Liver (tissue), 8 donors: ENCODE measurements at regions not wholly inside any gene's neighbourhood (a gene's known extent, or its start where the extent isn't known, plus 50 kb on each side); places are given as distances from the start of the nearest gene placed in this dataset.
"Not testable (repeated sequence)": the region's sequence is repeated elsewhere in the genome, so short reads cannot be mapped to it uniquely, and the experiment has no call there.

ENCODE experiments used
- DNase-seq: peaks from one replicate; pipeline ENCODE4 v3.0.0-alpha.2; 2017; ENCODE audit warnings: low spot score
- H3K27ac ChIP-seq, 2 donors: one replicate each; pipeline ENCODE4 v1.7.0; 2013; ENCODE audit warnings: inconsistent platforms in 2 of 2, low read length in 2 of 2, control low read depth in 1 of 2, low read depth in 1 of 2, mild to moderate bottlenecking in 1 of 2
- H3K27me3 ChIP-seq, 4 donors: one replicate each; pipeline versions ENCODE4 v1.6.1 to v1.7.0; 2013; ENCODE audit warnings: low read length in 3 of 4, inconsistent platforms in 1 of 4, mild to moderate bottlenecking in 1 of 4, moderate library complexity in 1 of 4; ENCODE audit not compliant: control insufficient read depth in 4 of 4, insufficient read depth in 4 of 4
- H3K36me3 ChIP-seq, 4 donors: one replicate each; pipeline versions ENCODE4 v1.6.1 to v1.7.0; 2013; ENCODE audit warnings: low read length in 3 of 4, mild to moderate bottlenecking in 3 of 4, low read depth in 1 of 4, moderate library complexity in 1 of 4; ENCODE audit not compliant: control insufficient read depth in 4 of 4, insufficient read depth in 3 of 4
- H3K4me1 ChIP-seq, 4 donors: one replicate each; pipeline versions ENCODE4 v1.6.1 to v1.7.0; 2013; ENCODE audit warnings: low read length in 3 of 4, mild to moderate bottlenecking in 3 of 4, moderate library complexity in 1 of 4; ENCODE audit not compliant: control insufficient read depth in 4 of 4, insufficient read depth in 4 of 4
- H3K4me3 ChIP-seq, 3 donors: one replicate each; pipeline versions ENCODE4 v1.6.1 to v1.7.0; 2013; ENCODE audit warnings: low read length in 3 of 3, control low read depth in 1 of 3, low read depth in 1 of 3, mild to moderate bottlenecking in 1 of 3
- H3K9ac ChIP-seq, 2 donors: one replicate each; pipeline ENCODE4 v1.7.0; 2013; ENCODE audit warnings: low read length in 2 of 2, mild to moderate bottlenecking in 2 of 2, moderate library complexity in 2 of 2, control low read depth in 1 of 2, low read depth in 1 of 2
- H3K9me3 ChIP-seq, 4 donors: one replicate each; pipeline versions ENCODE4 v1.6.1 to v1.7.0; 2013; ENCODE audit warnings: low read length in 3 of 4; ENCODE audit not compliant: control insufficient read depth in 4 of 4
- CTCF ChIP-seq: fragments of 150-350 bp; IDR thresholded peaks from 2 replicates; pipeline ENCODE4 v1.5.1; 2017; ENCODE audit warnings: improper control_type of control experiment, low read depth, low read length; ENCODE audit not compliant: missing input control
- GABPA ChIP-seq, 2 donors: IDR thresholded peaks in 1 of 2; conservative IDR thresholded peaks in 1 of 2; 2 replicates each; pipeline ENCODE4 v1.6.1; 2016; ENCODE audit warnings: antibody characterized with exemption in 2 of 2, mild to moderate bottlenecking in 1 of 2, moderate library complexity in 1 of 2
- HNF4A ChIP-seq, 2 donors: conservative IDR thresholded peaks; 2 replicates each; pipeline ENCODE4 v1.6.1; 2016; ENCODE audit warnings: antibody characterized with exemption in 2 of 2, mild to moderate bottlenecking in 2 of 2
- NR2F2 ChIP-seq: IDR thresholded peaks from 2 replicates; pipeline ENCODE4 v1.6.1; 2016; ENCODE audit warnings: antibody characterized with exemption
- RAD21 ChIP-seq, 2 donors: IDR thresholded peaks; 2 replicates each; pipeline ENCODE4 v1.6.1; 2016; ENCODE audit warnings: antibody characterized with exemption in 2 of 2, mild to moderate bottlenecking in 2 of 2
- RXRA ChIP-seq, 2 donors: IDR thresholded peaks; 2 replicates each; pipeline ENCODE4 v1.6.1; 2017 to 2018; ENCODE audit warnings: antibody characterized with exemption in 2 of 2, mild to moderate bottlenecking in 1 of 2
- TAF1 ChIP-seq: conservative IDR thresholded peaks from 2 replicates; pipeline ENCODE4 v1.6.1; 2016; ENCODE audit warnings: antibody characterized with exemption, mild to moderate bottlenecking
- YY1 ChIP-seq: IDR thresholded peaks from 2 replicates; pipeline ENCODE4 v1.6.1; 2016; ENCODE audit warnings: antibody characterized with exemption, mild to moderate bottlenecking
- WGBS: extraction: QIAGEN DNeasy Blood & Tissue Kit; methylation state at CpG from one replicate; pipeline ENCODE4 v1.1.7; 2013; 5-methylcytosine and 5-hydroxymethylcytosine counted together
- TF ChIP-seq, protein P1 (sequence below): IDR thresholded peaks from 2 replicates; pipeline ENCODE4 v1.6.1; 2016; ENCODE audit warnings: antibody characterized with exemption
- donor health status: healthy.
- donor health status: healthy.
- donor health status: healthy.
- donor health status: healthy.
- donor health status: healthy.

GRCh38 chr15:34501131-34501530 is 63.5 kb upstream of the GOLGA8A start:
- no peak for TF ChIP-seq HNF4A (conservative IDR thresholded peaks at IDR 0.05)
- no peak for TF ChIP-seq CTCF
- no peak for TF ChIP-seq GABPA (IDR thresholded peaks at IDR 0.05 in 1 of 2, conservative IDR thresholded peaks at IDR 0.05 in 1 of 2)
- 92% methylated on average over 4 of the region's 4 CpGs for WGBS
- H3K4me3 ChIP-seq: no peak overlapping the region
- no peak overlapping the region for H3K27ac ChIP-seq
- peaks cover 0 to 4% (median 2%) of the 10 kb centered on the region in 4 donors for H3K27me3 ChIP-seq
- H3K36me3 ChIP-seq: no peaks in the 10 kb centered on the region
- H3K4me1 ChIP-seq: no peaks in the 10 kb centered on the region
- H3K9ac ChIP-seq: no peak overlapping the region
- no peak for DNase-seq
- no peaks in the 10 kb centered on the region for H3K9me3 ChIP-seq

DNA sequence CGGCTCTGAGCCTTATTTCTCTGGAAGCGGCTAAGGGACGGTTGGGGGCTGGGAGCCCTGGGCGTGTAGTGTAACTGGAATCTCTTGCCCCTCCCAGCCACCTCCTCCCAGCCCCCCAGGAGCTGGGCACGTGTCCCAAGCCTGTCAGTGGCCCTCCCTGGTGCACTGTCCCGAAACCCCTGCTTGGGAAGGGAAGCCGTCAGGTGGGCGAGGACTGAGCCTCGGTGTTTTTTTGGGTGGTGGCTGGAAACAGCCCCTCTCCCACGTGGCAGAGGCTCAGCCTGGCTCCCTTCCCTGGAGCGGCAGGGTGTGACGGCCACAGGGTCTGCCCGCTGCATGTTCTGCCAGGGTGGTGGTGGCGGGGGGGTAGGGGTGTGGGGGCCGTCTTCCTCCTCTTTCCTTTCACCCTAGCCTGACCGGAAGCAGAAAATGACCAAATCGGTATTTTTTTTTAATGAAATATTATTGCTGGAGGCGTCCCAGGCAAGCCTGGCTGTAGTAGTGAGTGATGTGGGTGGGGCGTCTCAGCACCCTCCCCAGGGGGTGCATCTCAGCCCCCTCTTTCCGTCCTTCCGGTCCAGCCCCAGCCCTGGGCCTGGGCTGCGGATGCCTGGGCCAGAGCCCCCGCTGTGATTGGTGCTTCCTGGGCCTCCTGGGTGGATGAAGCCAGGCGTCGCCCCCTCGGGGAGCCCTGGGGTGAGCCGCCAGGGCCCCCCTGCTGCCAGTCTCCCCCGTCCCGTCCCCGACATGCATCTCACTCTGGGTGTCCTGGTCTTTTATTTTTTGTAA is 58.8 kb upstream of the GOLGA8A start:
- peaks cover 2 to 17% (median 5%) of the 10 kb centered on the region in 4 donors for H3K27me3 ChIP-seq
- 11% methylated on average over 29 of the region's 30 CpGs for WGBS

GRCh38 chr15:34495707-34496106 is 58.1 kb upstream of the GOLGA8A start:
- H3K36me3 ChIP-seq, DNase-seq, H3K9ac ChIP-seq, H3K9me3 ChIP-seq, H3K27ac ChIP-seq, H3K4me1 ChIP-seq, H3K4me3 ChIP-seq: not testable (repeated sequence)
- H3K27me3 ChIP-seq: peaks cover 2 to 19% (median 5%) of the 10 kb centered on the region in 4 donors
- WGBS: 15% methylated on average over 26 of the region's 26 CpGs

More for the DNA sequence above, 58.8 kb upstream of the GOLGA8A start:
- Histone ChIP-seq H3K9me3 (peaks cover 0 to 4% (median 2%) of the 10 kb centered on the region in 4 donors), H3K36me3 (no peaks in the 10 kb centered on the region), H3K9ac (no peak overlapping the region), H3K4me1 (peaks cover 0 to 6% (median 3%) of the 10 kb centered on the region in 4 donors), H3K4me3 (no peak overlapping the region), H3K27ac (no peak overlapping the region)
- DNase-seq: no peak
- TF ChIP-seq YY1: no peak
- TF ChIP-seq RAD21 (IDR thresholded peaks at IDR 0.05): no peak
- no peak for TF ChIP-seq NR2F2
- TF ChIP-seq RXRA (IDR thresholded peaks at IDR 0.05): no peak
- TF ChIP-seq TAF1: no peak
- TF ChIP-seq, protein P1, sequence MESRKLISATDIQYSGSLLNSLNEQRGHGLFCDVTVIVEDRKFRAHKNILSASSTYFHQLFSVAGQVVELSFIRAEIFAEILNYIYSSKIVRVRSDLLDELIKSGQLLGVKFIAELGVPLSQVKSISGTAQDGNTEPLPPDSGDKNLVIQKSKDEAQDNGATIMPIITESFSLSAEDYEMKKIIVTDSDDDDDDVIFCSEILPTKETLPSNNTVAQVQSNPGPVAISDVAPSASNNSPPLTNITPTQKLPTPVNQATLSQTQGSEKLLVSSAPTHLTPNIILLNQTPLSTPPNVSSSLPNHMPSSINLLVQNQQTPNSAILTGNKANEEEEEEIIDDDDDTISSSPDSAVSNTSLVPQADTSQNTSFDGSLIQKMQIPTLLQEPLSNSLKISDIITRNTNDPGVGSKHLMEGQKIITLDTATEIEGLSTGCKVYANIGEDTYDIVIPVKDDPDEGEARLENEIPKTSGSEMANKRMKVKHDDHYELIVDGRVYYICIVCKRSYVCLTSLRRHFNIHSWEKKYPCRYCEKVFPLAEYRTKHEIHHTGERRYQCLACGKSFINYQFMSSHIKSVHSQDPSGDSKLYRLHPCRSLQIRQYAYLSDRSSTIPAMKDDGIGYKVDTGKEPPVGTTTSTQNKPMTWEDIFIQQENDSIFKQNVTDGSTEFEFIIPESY: no peak
